NCI-H1092 (cell line): ENCODE measurements at regions not wholly inside any gene's neighbourhood (a gene's known extent, or its start where the extent isn't known, plus 50 kb on each side); places are given as distances from the start of the nearest gene placed in this dataset.
"Not testable (repeated sequence)": the region's sequence is repeated elsewhere in the genome, so short reads cannot be mapped to it uniquely, and the experiment has no call there.

ENCODE experiments used
- DNase-seq: peaks from one replicate; lab custom pipeline; 2025; lab: John Stamatoyannopoulos, UW

GRCh38 chr22:48511211-48511610 is 1316.5 kb downstream of the BRD1 start:
- no peak for DNase-seq

GRCh38 chr22:48510599-48510998 is 1317.1 kb downstream of the BRD1 start:
- no peak for DNase-seq

GRCh38 chr22:48507595-48508350 is 1319.9 kb downstream of the BRD1 start:
- no peak for DNase-seq

- no peak for DNase-seq
Measured at GRCh38 chr22:48507171-48507570, 1320.5 kb downstream of the BRD1 start.

DNA sequence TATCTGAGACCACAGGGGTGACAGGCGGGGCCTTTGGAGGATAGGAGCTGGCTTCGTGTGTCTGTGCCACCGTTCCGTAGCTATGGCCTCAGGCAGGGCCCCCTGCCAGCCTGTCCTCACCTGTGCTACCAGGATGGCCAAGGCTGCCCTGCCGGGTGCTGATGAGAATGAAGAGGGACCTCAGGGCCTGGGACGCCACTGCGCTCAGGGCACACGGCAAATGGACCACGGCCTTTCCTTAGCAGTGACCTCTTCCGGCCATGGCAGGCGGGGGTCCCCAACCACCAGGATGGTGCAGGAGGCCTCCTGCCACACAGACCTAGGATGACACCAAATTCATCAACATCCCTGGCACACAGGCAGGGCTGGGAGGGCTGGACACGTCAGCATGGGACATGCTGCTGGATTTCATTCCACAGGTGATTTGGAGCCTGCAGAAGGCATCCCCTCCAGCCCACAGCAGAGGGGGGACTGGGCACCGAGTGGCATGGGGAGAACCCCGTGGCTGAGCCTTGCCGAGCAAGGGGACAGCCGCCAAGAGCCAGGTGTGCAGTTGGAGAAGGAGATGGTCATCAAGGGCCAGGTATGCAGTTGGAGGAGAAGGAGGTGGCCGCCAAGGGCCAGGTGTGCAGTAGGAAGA is 1321.0 kb downstream of the BRD1 start:
- no peak for DNase-seq

GRCh38 chr22:48505891-48506290 is 1321.8 kb downstream of the BRD1 start:
- no peak for DNase-seq

GRCh38 chr22:48504519-48505140 is 1323.0 kb downstream of the BRD1 start:
- no peak for DNase-seq

- no peak for DNase-seq
Measured at GRCh38 chr22:48503876-48504275, 1323.8 kb downstream of the BRD1 start.

DNA sequence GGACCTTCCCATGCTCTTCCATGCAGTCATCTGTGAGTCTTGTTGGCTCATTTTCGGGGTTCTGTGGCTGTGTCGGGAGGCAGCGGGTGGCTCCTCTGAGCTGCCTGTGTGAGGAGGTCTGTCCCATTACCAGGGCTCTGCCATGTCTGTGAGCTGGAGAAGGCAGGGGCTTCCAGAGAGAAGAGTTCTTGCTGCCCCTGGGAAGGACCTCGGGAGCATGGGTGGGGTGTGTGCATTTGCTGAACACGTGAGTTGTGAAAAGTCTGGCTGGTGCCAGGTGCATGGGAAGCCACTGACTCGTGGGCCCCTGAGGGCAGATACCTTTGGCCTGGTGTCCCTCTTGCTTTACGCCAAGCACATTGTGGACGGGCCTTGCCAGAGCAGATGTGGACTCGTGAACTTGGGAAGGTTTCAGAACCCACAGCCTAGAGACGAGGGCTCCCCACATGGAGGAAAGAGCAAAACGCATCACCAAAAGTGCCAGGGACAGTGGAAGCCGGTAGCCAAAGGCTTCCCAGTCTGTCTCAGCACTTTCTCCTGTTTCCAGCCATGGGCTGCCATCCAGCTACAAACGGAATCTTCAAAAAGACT is 1324.5 kb downstream of the BRD1 start:
- no peak for DNase-seq

- no peak for DNase-seq
Measured at GRCh38 chr22:48501231-48501750, 1326.4 kb downstream of the BRD1 start.

- no peak for DNase-seq
Measured at GRCh38 chr22:48500471-48501230, 1327.0 kb downstream of the BRD1 start.

- no peak for DNase-seq
Measured at GRCh38 chr22:48499456-48500425, 1327.9 kb downstream of the BRD1 start.

DNA sequence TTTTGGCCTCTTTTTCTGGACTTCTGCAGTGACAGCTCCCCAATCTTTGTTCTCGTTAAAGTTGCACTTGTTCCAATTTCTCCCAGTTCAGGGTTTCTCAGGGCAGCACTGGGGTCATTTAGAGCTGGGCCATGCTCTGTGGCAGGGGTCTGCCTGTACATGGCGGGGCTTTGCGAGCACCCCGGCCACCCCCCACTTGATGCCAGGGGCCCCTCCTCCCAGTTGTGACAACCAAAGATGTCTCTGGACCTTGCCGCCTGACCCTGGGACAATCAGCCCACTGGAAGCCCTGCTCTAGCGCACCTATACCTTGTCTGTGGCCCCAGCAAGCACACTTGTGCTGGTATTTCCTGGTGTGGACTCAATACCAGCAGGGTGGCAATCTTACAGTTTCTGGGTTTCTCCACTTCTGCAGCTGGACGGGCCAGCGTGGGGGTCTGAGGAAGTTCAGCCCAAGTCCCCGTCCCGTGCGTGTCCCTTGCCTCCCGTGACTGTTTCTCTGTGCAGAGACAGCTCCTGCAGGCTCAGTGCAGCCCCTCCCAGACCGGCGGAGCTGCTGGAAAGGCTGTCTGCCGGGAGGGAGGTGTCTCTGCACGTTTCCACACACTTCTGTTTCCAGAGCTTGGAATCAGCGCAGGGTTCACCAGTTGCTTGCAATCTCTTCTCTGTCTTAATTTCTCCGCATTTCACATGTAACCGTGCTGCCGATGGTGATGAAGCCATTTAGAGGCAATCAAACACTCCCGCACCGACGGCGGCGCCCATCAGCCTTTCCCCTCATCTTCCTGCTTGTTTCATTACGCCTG is 1328.9 kb downstream of the BRD1 start:
- no peak for DNase-seq

DNA sequence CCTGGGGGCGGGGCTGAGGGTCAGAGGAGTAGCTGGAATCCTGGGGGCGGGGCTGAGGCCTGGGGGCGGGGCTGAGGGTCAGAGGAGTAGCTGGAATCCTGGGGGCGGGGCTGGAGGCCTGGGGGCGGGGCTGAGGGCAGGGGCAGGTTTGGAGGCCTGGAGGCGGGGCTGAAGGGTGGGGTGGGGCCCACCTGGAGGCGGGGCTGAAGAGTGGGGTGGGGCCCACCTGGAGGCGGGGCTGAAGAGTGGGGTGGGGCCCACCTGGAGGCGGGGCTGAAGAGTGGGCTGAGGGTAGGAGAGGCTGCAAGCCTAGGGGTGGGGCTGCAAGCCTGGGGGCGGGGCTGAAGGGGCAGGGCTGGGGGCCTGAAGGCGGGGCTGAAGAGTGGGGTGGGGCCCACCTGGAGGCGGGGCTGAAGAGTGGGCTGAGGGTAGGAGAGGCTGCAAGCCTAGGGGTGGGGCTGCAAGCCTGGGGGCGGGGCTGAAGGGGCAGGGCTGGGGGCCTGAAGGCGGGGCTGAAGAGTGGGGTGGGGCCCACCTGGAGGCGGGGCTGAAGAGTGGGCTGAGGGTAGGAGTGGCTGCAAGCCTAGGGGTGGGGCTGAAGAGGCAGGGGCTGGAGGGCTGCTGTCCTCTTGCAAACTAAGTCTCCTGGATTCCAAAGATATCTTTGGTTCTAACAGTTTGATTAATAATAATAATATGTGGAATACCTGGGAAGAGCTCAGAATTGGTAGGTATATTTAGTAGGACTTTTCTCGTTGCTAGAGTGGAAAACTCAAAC is 1329.7 kb downstream of the BRD1 start:
- DNase-seq: not testable (repeated sequence)

DNA sequence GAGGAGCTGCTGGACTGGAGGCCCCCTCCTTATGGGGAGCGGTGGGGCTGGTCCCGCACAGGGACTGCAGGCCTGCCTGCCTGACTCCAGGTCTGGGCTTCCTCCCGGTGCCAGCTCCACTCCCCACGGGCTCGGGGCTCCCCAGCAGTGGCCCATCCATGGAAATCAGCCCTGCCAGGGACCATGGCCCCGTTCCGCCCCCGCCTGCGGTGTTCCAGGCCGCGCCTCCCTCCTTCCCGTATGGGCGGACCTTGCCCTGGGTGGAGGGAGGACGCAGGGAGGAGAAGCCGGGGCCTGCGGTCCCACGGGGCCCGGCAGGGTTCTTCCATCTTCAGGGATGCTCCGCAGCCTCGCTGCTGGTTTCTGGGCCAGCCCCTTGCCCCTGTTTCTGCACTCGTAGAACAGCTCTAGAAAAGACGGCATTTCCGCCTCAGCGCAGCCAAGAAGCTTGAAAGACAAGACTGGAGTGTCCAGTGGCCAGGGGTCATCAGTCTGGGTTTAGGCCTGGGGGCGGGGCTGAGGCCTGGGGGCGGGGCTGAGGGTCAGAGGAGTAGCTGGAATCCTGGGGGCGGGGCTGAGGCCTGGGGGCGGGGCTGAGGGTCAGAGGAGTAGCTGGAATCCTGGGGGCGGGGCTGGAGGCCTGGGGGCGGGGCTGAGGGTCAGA is 1330.6 kb downstream of the BRD1 start:
- DNase-seq: no peak

- no peak for DNase-seq
Measured at GRCh38 chr22:48496226-48496845, 1331.3 kb downstream of the BRD1 start.

GRCh38 chr22:48495751-48496080 is 1332.0 kb downstream of the BRD1 start:
- DNase-seq: no peak
